Thoracic aorta (tissue), 2 donors: ENCODE measurements at regions not wholly inside any gene's neighbourhood (a gene's known extent, or its start where the extent isn't known, plus 50 kb on each side); places are given as distances from the start of the nearest gene placed in this dataset.

Source experiments
- ATAC-seq: fragments of 150-250 bp; one replicate; pipeline ENCODE4 v1.8.0; 2017; ENCODE audit warnings: low read depth; ENCODE audit not compliant: insufficient number of reproducible peaks, low FRiP score
- DNase-seq: peaks from one replicate; pipeline ENCODE4 v3.0.0-alpha.2; 2020; ENCODE audit warnings: low spot score
- H3K27ac ChIP-seq, 2 donors: fragments of 200-600 bp; sonication (generic); 1 replicate in 1 of 2; 2 replicates in 1 of 2; pipeline ENCODE4 v1.5.1; 2016; ENCODE audit warnings: mild to moderate bottlenecking in 2 of 2, moderate library complexity in 2 of 2
- H3K27me3 ChIP-seq: fragments of 200-600 bp; sonication (generic); replicated peaks from 2 replicates; pipeline ENCODE4 v1.6.0; 2016; ENCODE audit warnings: mild to moderate bottlenecking; ENCODE audit not compliant: insufficient read depth
- H3K36me3 ChIP-seq: fragments of 200-600 bp; sonication (generic); one replicate; pipeline ENCODE4 v1.5.1; 2016
- H3K4me1 ChIP-seq, 2 donors: fragments of 200-600 bp; sonication (generic); 1 replicate in 1 of 2; 2 replicates in 1 of 2; pipeline versions ENCODE4 v1.5.1 to v1.6.0; 2016; ENCODE audit warnings: low read depth in 2 of 2, mild to moderate bottlenecking in 1 of 2; ENCODE audit not compliant: control insufficient read depth in 1 of 2
- H3K4me3 ChIP-seq: fragments of 200-600 bp; sonication (generic); 2 replicates; pipeline ENCODE4 v1.5.1; 2016; ENCODE audit warnings: mild to moderate bottlenecking
- H3K9me3 ChIP-seq: fragments of 200-600 bp; sonication (generic); 2 replicates; pipeline ENCODE4 v1.5.1; 2016
- CTCF ChIP-seq: fragments of 200-600 bp; sonication (generic); IDR thresholded peaks from one replicate; pipeline ENCODE4 v1.5.1; 2019; ENCODE audit warnings: antibody characterized with exemption

DNA sequence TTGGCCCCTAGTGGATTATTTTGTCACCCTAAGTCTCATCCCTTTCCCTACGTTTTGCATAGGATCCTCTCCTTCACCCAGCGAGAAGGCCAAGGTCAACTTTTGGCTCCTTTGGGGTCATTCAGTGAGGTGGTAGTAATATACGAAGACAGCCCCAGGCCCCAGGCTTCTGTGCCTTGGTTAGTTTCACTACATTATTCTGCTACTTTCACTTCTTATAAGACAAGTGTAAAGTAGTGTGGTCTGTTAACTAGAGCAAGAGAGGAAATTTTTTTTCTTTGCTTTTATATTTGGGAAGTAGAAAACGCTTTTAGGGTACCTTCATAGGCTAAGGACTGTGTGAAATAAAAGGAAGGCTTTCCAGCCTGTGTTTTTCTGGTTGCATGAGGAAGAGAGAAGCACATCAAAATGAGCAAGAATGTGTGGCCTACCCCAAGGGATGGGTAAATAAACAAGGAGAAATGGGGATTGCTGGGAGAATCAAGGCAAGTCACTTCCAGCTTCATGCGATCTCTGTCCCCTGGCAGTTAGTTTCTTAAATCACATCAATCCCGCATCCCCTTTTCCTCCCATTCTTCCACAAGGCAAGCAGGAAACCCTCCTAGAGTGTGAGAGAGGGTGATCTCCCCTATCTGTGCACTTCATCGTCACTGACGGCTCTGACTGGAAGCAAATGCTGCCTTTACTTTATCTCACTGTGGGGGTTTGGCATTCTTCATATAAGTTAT lies 677.0 kb upstream of the WWC1 start:
- H3K4me1 ChIP-seq = no peaks in the 10 kb centered on the region
- DNase-seq (no peak), ATAC-seq (no peak)
- H3K36me3 ChIP-seq = no peaks in the 10 kb centered on the region
- no peaks in the 10 kb centered on the region for H3K27me3 ChIP-seq
- H3K4me3 ChIP-seq = no peak overlapping the region
- no peak overlapping the region for H3K27ac ChIP-seq
- H3K9me3 ChIP-seq = no peaks in the 10 kb centered on the region
- TF ChIP-seq CTCF = no peak

DNA sequence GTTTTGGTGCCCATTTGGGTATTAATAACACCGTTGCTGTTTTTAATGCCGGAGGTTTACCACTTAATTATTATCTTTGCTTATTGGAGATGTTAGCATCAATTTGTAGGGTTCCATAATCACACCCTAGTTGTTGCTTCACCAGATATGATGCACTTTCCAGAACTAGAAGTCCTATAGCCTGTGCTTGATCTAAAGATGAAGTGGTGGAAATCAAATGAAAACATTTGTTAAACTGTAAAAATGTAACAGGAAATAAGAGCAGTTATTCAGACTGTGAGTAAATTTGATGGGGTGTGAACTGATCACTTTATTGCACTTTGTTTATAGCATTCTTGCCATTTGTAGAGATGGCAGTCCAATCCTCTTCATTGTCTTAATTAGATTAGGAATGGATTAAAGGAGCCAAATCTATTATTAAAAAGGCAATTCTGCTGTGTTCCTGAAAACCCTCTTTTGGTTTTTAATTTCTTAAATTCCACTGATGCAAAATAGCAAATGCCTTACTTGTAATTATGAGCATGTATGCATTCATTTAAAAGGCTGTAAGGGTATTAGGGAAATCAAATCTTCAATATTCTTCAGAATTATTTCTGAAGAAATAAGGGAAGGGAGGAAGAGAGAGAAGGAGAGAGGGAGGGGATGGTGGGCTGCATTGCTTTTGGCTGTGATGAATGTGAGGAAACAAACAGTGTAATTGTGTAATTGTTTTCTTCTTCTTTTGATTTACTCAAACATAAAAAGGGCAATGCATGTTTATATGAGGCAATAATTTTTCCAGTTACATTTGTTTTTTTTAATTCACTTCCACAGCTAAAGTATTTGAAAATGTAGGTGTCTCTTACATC lies 675.2 kb upstream of the WWC1 start:
- no peak for TF ChIP-seq CTCF
- no peaks in the 10 kb centered on the region for H3K9me3 ChIP-seq
- no peaks in the 10 kb centered on the region for H3K27me3 ChIP-seq
- no peaks in the 10 kb centered on the region for H3K4me1 ChIP-seq
- H3K27ac ChIP-seq = no peak overlapping the region
- H3K4me3 ChIP-seq = no peak overlapping the region
- no peaks in the 10 kb centered on the region for H3K36me3 ChIP-seq
- DNase-seq = no peak
- no peak for ATAC-seq

DNA sequence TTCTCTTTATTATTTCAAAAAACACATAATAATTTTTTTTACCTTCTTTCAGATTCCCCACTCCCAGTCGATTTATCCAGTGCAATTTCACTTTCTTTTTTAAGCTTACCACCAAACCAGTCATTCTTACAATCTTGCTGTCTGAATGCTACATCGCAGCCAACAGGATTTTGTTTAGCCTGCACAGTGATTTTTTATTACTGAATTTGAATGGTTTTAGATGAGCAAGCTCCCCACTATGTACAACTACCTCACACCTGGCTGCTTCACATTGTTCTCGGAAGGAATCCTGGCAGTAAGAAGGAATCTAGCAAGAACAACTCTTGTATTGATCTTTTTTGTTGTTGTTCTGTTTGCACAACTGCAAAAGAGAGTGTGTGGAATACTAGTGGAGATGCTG lies 668.1 kb upstream of the WWC1 start:
- Histone ChIP-seq H3K36me3 (no peaks in the 10 kb centered on the region), H3K27ac (no peak overlapping the region), H3K4me3 (no peak overlapping the region), H3K9me3 (no peaks in the 10 kb centered on the region), H3K4me1 (no peaks in the 10 kb centered on the region), H3K27me3 (no peaks in the 10 kb centered on the region)
- ATAC-seq = no peak
- no peak for TF ChIP-seq CTCF
- DNase-seq = no peak

- no peaks in the 10 kb centered on the region for H3K36me3 ChIP-seq
- no peaks in the 10 kb centered on the region for H3K4me1 ChIP-seq
- H3K27ac ChIP-seq = no peak overlapping the region
- no peak for TF ChIP-seq CTCF
- ATAC-seq = no peak
- no peaks in the 10 kb centered on the region for H3K27me3 ChIP-seq
- H3K9me3 ChIP-seq = no peaks in the 10 kb centered on the region
- DNase-seq = no peak
- H3K4me3 ChIP-seq = no peak overlapping the region
Measured at GRCh38 chr5:167624053-167624452, 667.4 kb upstream of the WWC1 start.

GRCh38 chr5:167626341-167627123 lies 664.9 kb upstream of the WWC1 start:
- no peaks in the 10 kb centered on the region for H3K9me3 ChIP-seq
- no peaks in the 10 kb centered on the region for H3K36me3 ChIP-seq
- no peaks in the 10 kb centered on the region for H3K4me1 ChIP-seq
- DNase-seq (no peak), ATAC-seq (no peak)
- no peaks in the 10 kb centered on the region for H3K27me3 ChIP-seq
- H3K4me3 ChIP-seq = no peak overlapping the region
- no peak for TF ChIP-seq CTCF
- no peak overlapping the region for H3K27ac ChIP-seq
